GM23338 (cell line): ENCODE measurements at regions not wholly inside any gene's neighbourhood (a gene's known extent, or its start where the extent isn't known, plus 50 kb on each side); places are given as distances from the start of the nearest gene placed in this dataset.

Source experiments
- ATAC-seq: fragments of 200-7000 bp; cut with Tn5 transposase; 3 replicates; pipeline ENCODE4 v1.9.1; 2020
- DNase-seq: peaks from one replicate; pipeline ENCODE4 v3.0.0-alpha.2; 2015; ENCODE audit warnings: low spot score
- H2AFZ ChIP-seq: fragments of 200-600 bp; sonication (generic); 2 replicates; pipeline ENCODE4 v1.8.0; 2016; ENCODE audit warnings: antibody characterized with exemption, mild to moderate bottlenecking, moderate library complexity
- H3F3A ChIP-seq: fragments of 200-600 bp; sonication (generic); replicated peaks from 2 replicates; pipeline ENCODE4 v1.8.0; 2017; ENCODE audit warnings: antibody characterized with exemption, mixed run types, low read depth
- H3K27ac ChIP-seq: fragments of 200-600 bp; sonication (generic); 2 replicates; pipeline ENCODE4 v1.6.1; 2016; ENCODE audit warnings: low read depth
- H3K27me3 ChIP-seq: fragments of 200-600 bp; sonication (generic); 2 replicates; pipeline ENCODE4 v1.8.0; 2016; ENCODE audit warnings: mild to moderate bottlenecking, mixed run types, moderate library complexity; ENCODE audit not compliant: insufficient read depth
- H3K36me3 ChIP-seq: fragments of 200-600 bp; sonication (generic); 2 replicates; pipeline ENCODE4 v1.8.0; 2016; ENCODE audit warnings: mild to moderate bottlenecking; ENCODE audit not compliant: insufficient read depth
- H3K4me1 ChIP-seq: fragments of 200-600 bp; sonication (generic); 2 replicates; pipeline ENCODE4 v1.8.0; 2016; ENCODE audit warnings: mild to moderate bottlenecking, moderate library complexity; ENCODE audit not compliant: insufficient read depth
- H3K4me2 ChIP-seq: fragments of 200-600 bp; sonication (generic); 2 replicates; pipeline ENCODE4 v1.7.1; 2017; ENCODE audit warnings: mixed run types
- H3K4me3 ChIP-seq: fragments of 200-600 bp; sonication (generic); 2 replicates; pipeline ENCODE4 v1.6.1; 2016; ENCODE audit warnings: mixed run types
- H3K79me2 ChIP-seq: fragments of 200-600 bp; sonication (generic); replicated peaks from 2 replicates; pipeline ENCODE4 v1.8.0; 2017; ENCODE audit warnings: mild to moderate bottlenecking; ENCODE audit not compliant: insufficient read depth
- H3K9me2 ChIP-seq: fragments of 200-600 bp; sonication (generic); 2 replicates; pipeline ENCODE4 v1.8.0; 2017; ENCODE audit not compliant: insufficient read depth
- H4K20me1 ChIP-seq: fragments of 200-600 bp; sonication (generic); replicated peaks from 2 replicates; pipeline ENCODE4 v1.8.0; 2017; ENCODE audit warnings: mild to moderate bottlenecking; ENCODE audit not compliant: insufficient read depth
- H3K27ac Mint-ChIP-seq: 2 replicates; pipeline ENCODE4 v1.8.0; 2020; ENCODE audit warnings: inconsistent platforms, mild to moderate bottlenecking, moderate library complexity, mixed read lengths
- H3K27me3 Mint-ChIP-seq: 3 replicates; pipeline ENCODE4 v1.8.0; 2022; ENCODE audit warnings: low read depth, mild to moderate bottlenecking, moderate library complexity, mixed read lengths, inconsistent platforms; ENCODE audit not compliant: insufficient read depth, poor library complexity
- H3K36me3 Mint-ChIP-seq: 3 replicates; pipeline ENCODE4 v1.8.0; 2021; ENCODE audit warnings: low read depth, mild to moderate bottlenecking, inconsistent platforms, moderate library complexity, mixed read lengths
- H3K4me1 Mint-ChIP-seq: 3 replicates; pipeline ENCODE4 v1.8.0; 2020; ENCODE audit warnings: mild to moderate bottlenecking, inconsistent platforms, mixed read lengths
- H3K4me3 Mint-ChIP-seq: 3 replicates; pipeline ENCODE4 v1.8.0; 2021; ENCODE audit warnings: moderate library complexity, mild to moderate bottlenecking, inconsistent platforms, mixed read lengths
- H3K9me3 Mint-ChIP-seq: 3 replicates; pipeline ENCODE4 v1.8.0; 2020; ENCODE audit warnings: moderate library complexity, mild to moderate bottlenecking, inconsistent platforms, mixed read lengths
- CREB1 ChIP-seq: fragments of 250-450 bp; sonication (Bioruptor Pico); IDR thresholded peaks from 2 replicates; pipeline ENCODE4 v1.5.0; 2020; ENCODE audit warnings: low read depth, mild to moderate bottlenecking, moderate library complexity
- ETS1 ChIP-seq: IDR thresholded peaks from 2 replicates; pipeline ENCODE4 v1.6.1; 2016; ENCODE audit warnings: antibody characterized with exemption
- EZH2 ChIP-seq: fragments of 200-600 bp; sonication (generic); IDR thresholded peaks from one replicate; pipeline ENCODE4 v1.8.0; 2017; ENCODE audit warnings: antibody characterized with exemption, mild to moderate bottlenecking, low read depth; ENCODE audit not compliant: unreplicated experiment
- JUNB ChIP-seq: IDR thresholded peaks from one replicate; pipeline ENCODE4 v1.6.1; 2016; ENCODE audit warnings: antibody characterized with exemption; ENCODE audit not compliant: unreplicated experiment
- POLR2AphosphoS5 ChIP-seq: IDR thresholded peaks from 2 replicates; pipeline ENCODE4 v1.6.1; 2016; ENCODE audit warnings: antibody characterized with exemption, low read depth
- REST ChIP-seq: IDR thresholded peaks from one replicate; pipeline ENCODE4 v1.6.1; 2018; ENCODE audit warnings: antibody characterized with exemption; ENCODE audit not compliant: unreplicated experiment
- STAT1 ChIP-seq: IDR thresholded peaks from one replicate; pipeline ENCODE4 v1.6.1; 2016; ENCODE audit warnings: antibody characterized with exemption; ENCODE audit not compliant: unreplicated experiment
- ZNF114 ChIP-seq: fragments of 250-450 bp; sonication (Bioruptor Pico); IDR thresholded peaks from 2 replicates; pipeline ENCODE4 v1.5.0; 2020; ENCODE audit warnings: mild to moderate bottlenecking, moderate library complexity
- TF ChIP-seq, protein P1 (sequence below), 2 experiments: fragments of 200-600 bp in 1 of 2; sonication (generic) in 1 of 2; conservative IDR thresholded peaks; 2 replicates each; pipeline versions ENCODE4 v1.5.1 to v1.6.1; 2016 to 2017; ENCODE audit warnings: antibody characterized with exemption in 2 of 2, low read depth in 2 of 2, mild to moderate bottlenecking in 2 of 2, moderate library complexity in 1 of 2
- TF ChIP-seq, protein P2 (sequence below): fragments of 250-450 bp; sonication (Bioruptor Pico); IDR thresholded peaks from 2 replicates; pipeline ENCODE4 v1.5.0; 2020; ENCODE audit warnings: mild to moderate bottlenecking, moderate library complexity

GRCh38 chr17:77901481-77901880, 57.0 kb upstream of the TNRC6C start (continued):
- TF ChIP-seq, protein P1, sequence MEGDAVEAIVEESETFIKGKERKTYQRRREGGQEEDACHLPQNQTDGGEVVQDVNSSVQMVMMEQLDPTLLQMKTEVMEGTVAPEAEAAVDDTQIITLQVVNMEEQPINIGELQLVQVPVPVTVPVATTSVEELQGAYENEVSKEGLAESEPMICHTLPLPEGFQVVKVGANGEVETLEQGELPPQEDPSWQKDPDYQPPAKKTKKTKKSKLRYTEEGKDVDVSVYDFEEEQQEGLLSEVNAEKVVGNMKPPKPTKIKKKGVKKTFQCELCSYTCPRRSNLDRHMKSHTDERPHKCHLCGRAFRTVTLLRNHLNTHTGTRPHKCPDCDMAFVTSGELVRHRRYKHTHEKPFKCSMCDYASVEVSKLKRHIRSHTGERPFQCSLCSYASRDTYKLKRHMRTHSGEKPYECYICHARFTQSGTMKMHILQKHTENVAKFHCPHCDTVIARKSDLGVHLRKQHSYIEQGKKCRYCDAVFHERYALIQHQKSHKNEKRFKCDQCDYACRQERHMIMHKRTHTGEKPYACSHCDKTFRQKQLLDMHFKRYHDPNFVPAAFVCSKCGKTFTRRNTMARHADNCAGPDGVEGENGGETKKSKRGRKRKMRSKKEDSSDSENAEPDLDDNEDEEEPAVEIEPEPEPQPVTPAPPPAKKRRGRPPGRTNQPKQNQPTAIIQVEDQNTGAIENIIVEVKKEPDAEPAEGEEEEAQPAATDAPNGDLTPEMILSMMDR (conservative IDR thresholded peaks at IDR 0.05; ENCODE audit: low read depth in 2 of 2): no peak
- TF ChIP-seq POLR2AphosphoS5: no peak
- TF ChIP-seq ETS1: no peak

GRCh38 chr17:77905266-77905665, 53.2 kb upstream of the TNRC6C start:
- no peaks in the 10 kb centered on the region for H4K20me1 ChIP-seq
- H3K27ac Mint-ChIP-seq: no peak overlapping the region
- 0 out of 2 replicates have a peak, but pooled peaks cover 4% of the 10 kb centered on the region for H3K9me2 ChIP-seq
- no peaks in the 10 kb centered on the region for H3F3A ChIP-seq
- no peaks in the 10 kb centered on the region for H3K36me3 ChIP-seq
- H3K27ac ChIP-seq: no peak overlapping the region
- H3K4me1 Mint-ChIP-seq: peaks cover 19% of the 10 kb centered on the region
- H3K4me3 Mint-ChIP-seq: no peak overlapping the region
- H3K27me3 Mint-ChIP-seq: peaks cover 11% of the 10 kb centered on the region
- H3K4me3 ChIP-seq: no peak overlapping the region
- no peak overlapping the region for H3K4me2 ChIP-seq
- H3K27me3 ChIP-seq: no peaks in the 10 kb centered on the region
- no peak overlapping the region; the same call in 1 of the 2 replicates for H2AFZ ChIP-seq
- DNase-seq: no peak
- H3K79me2 ChIP-seq: no peaks in the 10 kb centered on the region
- H3K4me1 ChIP-seq: peaks cover 4% of the 10 kb centered on the region
- ATAC-seq: no peak
- no peaks in the 10 kb centered on the region; the same call in 1 of the 3 replicates for H3K9me3 Mint-ChIP-seq
- H3K36me3 Mint-ChIP-seq: no peaks in the 10 kb centered on the region
- TF ChIP-seq JUNB (no peak), POLR2AphosphoS5 (no peak), REST (no peak), EZH2 (no peak), ZNF114 (CRISPR knock-in tag) (no peak), STAT1 (no peak), CREB1 (CRISPR knock-in tag) (no peak)
- TF ChIP-seq, protein P1 (conservative IDR thresholded peaks at IDR 0.05; ENCODE audit: low read depth in 2 of 2): no peak
- TF ChIP-seq, protein P2, sequence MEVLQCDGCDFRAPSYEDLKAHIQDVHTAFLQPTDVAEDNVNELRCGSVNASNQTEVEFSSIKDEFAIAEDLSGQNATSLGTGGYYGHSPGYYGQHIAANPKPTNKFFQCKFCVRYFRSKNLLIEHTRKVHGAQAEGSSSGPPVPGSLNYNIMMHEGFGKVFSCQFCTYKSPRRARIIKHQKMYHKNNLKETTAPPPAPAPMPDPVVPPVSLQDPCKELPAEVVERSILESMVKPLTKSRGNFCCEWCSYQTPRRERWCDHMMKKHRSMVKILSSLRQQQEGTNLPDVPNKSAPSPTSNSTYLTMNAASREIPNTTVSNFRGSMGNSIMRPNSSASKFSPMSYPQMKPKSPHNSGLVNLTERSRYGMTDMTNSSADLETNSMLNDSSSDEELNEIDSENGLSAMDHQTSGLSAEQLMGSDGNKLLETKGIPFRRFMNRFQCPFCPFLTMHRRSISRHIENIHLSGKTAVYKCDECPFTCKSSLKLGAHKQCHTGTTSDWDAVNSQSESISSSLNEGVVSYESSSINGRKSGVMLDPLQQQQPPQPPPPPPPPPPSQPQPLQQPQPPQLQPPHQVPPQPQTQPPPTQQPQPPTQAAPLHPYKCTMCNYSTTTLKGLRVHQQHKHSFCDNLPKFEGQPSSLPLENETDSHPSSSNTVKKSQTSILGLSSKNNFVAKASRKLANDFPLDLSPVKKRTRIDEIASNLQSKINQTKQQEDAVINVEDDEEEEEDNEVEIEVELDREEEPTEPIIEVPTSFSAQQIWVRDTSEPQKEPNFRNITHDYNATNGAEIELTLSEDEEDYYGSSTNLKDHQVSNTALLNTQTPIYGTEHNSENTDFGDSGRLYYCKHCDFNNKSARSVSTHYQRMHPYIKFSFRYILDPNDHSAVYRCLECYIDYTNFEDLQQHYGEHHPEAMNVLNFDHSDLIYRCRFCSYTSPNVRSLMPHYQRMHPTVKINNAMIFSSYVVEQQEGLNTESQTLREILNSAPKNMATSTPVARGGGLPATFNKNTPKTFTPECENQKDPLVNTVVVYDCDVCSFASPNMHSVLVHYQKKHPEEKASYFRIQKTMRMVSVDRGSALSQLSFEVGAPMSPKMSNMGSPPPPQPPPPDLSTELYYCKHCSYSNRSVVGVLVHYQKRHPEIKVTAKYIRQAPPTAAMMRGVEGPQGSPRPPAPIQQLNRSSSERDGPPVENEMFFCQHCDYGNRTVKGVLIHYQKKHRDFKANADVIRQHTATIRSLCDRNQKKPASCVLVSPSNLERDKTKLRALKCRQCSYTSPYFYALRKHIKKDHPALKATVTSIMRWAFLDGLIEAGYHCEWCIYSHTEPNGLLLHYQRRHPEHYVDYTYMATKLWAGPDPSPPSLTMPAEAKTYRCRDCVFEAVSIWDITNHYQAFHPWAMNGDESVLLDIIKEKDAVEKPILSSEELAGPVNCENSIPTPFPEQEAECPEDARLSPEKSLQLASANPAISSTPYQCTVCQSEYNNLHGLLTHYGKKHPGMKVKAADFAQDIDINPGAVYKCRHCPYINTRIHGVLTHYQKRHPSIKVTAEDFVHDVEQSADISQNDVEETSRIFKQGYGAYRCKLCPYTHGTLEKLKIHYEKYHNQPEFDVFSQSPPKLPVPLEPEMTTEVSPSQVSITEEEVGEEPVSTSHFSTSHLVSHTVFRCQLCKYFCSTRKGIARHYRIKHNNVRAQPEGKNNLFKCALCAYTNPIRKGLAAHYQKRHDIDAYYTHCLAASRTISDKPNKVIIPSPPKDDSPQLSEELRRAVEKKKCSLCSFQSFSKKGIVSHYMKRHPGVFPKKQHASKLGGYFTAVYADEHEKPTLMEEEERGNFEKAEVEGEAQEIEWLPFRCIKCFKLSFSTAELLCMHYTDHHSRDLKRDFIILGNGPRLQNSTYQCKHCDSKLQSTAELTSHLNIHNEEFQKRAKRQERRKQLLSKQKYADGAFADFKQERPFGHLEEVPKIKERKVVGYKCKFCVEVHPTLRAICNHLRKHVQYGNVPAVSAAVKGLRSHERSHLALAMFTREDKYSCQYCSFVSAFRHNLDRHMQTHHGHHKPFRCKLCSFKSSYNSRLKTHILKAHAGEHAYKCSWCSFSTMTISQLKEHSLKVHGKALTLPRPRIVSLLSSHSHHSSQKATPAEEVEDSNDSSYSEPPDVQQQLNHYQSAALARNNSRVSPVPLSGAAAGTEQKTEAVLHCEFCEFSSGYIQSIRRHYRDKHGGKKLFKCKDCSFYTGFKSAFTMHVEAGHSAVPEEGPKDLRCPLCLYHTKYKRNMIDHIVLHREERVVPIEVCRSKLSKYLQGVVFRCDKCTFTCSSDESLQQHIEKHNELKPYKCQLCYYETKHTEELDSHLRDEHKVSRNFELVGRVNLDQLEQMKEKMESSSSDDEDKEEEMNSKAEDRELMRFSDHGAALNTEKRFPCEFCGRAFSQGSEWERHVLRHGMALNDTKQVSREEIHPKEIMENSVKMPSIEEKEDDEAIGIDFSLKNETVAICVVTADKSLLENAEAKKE (CRISPR knock-in tag): no peak
